ENCODE measurements at regions not wholly inside any gene's neighbourhood (a gene's known extent, or its start where the extent isn't known, plus 50 kb on each side); places are given as distances from the start of the nearest gene placed in this dataset.
"Not testable (repeated sequence)": the region's sequence is repeated elsewhere in the genome, so short reads cannot be mapped to it uniquely, and the experiment has no call there.

DNA sequence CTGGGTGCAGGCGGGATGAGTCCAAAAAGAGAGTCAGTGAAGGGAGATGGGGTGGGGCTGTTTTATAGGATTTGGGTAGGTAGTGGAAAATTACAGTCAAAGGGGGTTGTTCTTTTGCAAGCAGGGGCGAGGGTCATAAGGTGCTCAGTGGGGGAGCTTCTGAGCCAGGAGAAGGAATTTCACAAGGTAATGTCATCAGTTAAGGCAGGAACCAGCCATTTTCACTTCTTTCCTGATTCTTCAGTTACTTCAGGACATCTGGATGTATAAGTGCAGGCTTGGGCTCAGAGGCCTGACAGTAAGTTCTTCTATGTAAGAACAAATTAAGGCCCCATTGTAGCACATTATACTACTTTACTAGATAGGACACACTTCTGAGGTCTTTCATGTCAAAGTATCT, 231.2 kb upstream of the NRXN1 start:
- SMC1A ChIA-PET (ENCODE audit: uncharacterized antibody, unreplicated experiment); intact Hi-C loops (cut with micrococcal nuclease; ENCODE audit: unreplicated experiment): not testable (repeated sequence)

DNA sequence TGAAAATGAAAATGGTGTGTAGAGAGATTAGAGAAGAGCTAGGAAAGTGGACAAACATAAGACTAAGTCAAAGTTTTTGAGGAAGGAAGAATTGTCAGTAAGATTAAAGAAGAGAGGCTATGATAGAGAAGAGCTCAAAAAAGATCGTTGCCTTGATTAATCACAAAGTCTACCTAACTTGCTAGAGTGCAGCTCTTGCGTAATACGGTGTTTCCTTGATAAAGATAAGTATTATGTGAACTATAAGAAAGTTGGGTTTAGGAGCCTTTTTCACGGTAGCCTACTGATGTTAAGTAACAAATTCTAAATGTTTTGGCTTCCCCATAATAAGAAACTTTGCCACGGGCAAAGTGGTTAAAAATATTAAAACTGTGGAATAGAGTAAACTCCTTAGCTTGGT, 226.4 kb upstream of the NRXN1 start:
- Histone ChIP-seq H2AFZ (ENCODE audit: control insufficient read depth, low read depth, low read length) (no peak overlapping the region), H3K27me3 (replicated peaks in 1 of 2; ENCODE audit: control insufficient read depth in 2 of 2, insufficient read depth in 2 of 2, low read length in 1 of 2) (no peaks in the 10 kb centered on the region), H3K36me3 (ENCODE audit: control insufficient read depth in 2 of 2, insufficient read depth in 2 of 2, low read length in 1 of 2) (no peaks in the 10 kb centered on the region), H3K4me2 (ENCODE audit: control insufficient read depth, insufficient read depth) (no peak overlapping the region), H3K9me3 (replicated peaks; ENCODE audit: control insufficient read depth, insufficient read depth, low read length) (no peaks in the 10 kb centered on the region), H3K27ac (ENCODE audit: control insufficient read depth, insufficient read depth) (no peak overlapping the region), H3K79me2 (ENCODE audit: control insufficient read depth, insufficient read depth, low read length) (no peaks in the 10 kb centered on the region), H3K4me1 (ENCODE audit: control insufficient read depth, insufficient read depth, low read length) (no peaks in the 10 kb centered on the region), H3K9ac (ENCODE audit: control insufficient read depth, insufficient read depth, low read length) (no peak overlapping the region), H4K20me1 (ENCODE audit: control insufficient read depth, insufficient read depth) (no peaks in the 10 kb centered on the region), H3K4me3 (no peak overlapping the region)
- 17% methylated on average over 5 of the region's 5 CpGs for WGBS (ENCODE audit: insufficient coverage, insufficient replicate concordance, low lambda C conversion rate, missing lambda C conversion rate)
- POLR2A ChIA-PET, result no interaction called here
- SMC1A ChIA-PET (ENCODE audit: uncharacterized antibody, unreplicated experiment), result interaction anchor here (1.2 kb wide), 1 partner anchor 14 kb away, joined by 4 read pairs; no protein-coding TSS in a partner anchor
- no peak for DNase-seq (ENCODE audit: low read depth, low spot score)
- CTCF ChIA-PET, result interaction anchor here (0.9 kb wide), 1 partner anchor 10 kb away, joined by 3 read pairs; no protein-coding TSS in a partner anchor
- in situ Hi-C loops (cut with MboI) (no loop called here), intact Hi-C loops (cut with micrococcal nuclease; ENCODE audit: unreplicated experiment) (no loop called here)
- no TSS peak for BruUV-seq (replicated peaks)
- no peak for ATAC-seq
- RAD21 ChIA-PET (ENCODE audit: unreplicated experiment), result no interaction called here
- TF ChIP-seq TCF7 (IDR thresholded peaks at IDR 0.05; ENCODE audit: borderline replicate concordance) (no peak), TCF12 (IDR thresholded peaks at IDR 0.05; ENCODE audit: low read depth, low read length) (no peak)
- TF ChIP-seq, protein P1, sequence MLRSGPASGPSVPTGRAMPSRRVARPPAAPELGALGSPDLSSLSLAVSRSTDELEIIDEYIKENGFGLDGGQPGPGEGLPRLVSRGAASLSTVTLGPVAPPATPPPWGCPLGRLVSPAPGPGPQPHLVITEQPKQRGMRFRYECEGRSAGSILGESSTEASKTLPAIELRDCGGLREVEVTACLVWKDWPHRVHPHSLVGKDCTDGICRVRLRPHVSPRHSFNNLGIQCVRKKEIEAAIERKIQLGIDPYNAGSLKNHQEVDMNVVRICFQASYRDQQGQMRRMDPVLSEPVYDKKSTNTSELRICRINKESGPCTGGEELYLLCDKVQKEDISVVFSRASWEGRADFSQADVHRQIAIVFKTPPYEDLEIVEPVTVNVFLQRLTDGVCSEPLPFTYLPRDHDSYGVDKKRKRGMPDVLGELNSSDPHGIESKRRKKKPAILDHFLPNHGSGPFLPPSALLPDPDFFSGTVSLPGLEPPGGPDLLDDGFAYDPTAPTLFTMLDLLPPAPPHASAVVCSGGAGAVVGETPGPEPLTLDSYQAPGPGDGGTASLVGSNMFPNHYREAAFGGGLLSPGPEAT (IDR thresholded peaks at IDR 0.05; ENCODE audit: low read depth), result no peak
- TF ChIP-seq, protein P2, sequence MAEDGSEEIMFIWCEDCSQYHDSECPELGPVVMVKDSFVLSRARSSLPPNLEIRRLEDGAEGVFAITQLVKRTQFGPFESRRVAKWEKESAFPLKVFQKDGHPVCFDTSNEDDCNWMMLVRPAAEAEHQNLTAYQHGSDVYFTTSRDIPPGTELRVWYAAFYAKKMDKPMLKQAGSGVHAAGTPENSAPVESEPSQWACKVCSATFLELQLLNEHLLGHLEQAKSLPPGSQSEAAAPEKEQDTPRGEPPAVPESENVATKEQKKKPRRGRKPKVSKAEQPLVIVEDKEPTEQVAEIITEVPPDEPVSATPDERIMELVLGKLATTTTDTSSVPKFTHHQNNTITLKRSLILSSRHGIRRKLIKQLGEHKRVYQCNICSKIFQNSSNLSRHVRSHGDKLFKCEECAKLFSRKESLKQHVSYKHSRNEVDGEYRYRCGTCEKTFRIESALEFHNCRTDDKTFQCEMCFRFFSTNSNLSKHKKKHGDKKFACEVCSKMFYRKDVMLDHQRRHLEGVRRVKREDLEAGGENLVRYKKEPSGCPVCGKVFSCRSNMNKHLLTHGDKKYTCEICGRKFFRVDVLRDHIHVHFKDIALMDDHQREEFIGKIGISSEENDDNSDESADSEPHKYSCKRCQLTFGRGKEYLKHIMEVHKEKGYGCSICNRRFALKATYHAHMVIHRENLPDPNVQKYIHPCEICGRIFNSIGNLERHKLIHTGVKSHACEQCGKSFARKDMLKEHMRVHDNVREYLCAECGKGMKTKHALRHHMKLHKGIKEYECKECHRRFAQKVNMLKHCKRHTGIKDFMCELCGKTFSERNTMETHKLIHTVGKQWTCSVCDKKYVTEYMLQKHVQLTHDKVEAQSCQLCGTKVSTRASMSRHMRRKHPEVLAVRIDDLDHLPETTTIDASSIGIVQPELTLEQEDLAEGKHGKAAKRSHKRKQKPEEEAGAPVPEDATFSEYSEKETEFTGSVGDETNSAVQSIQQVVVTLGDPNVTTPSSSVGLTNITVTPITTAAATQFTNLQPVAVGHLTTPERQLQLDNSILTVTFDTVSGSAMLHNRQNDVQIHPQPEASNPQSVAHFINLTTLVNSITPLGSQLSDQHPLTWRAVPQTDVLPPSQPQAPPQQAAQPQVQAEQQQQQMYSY (CRISPR knock-in tag; IDR thresholded peaks at IDR 0.05), result no peak
- no peak for FAIRE-seq

More for the DNA sequence above, 231.2 kb upstream of the NRXN1 start:
- H3K27me3 ChIP-seq (replicated peaks in 1 of 2; ENCODE audit: control insufficient read depth in 2 of 2, insufficient read depth in 2 of 2, low read length in 1 of 2); CTCF ChIA-PET; H2AFZ ChIP-seq (ENCODE audit: control insufficient read depth, low read depth, low read length); H3K27ac ChIP-seq (ENCODE audit: control insufficient read depth, insufficient read depth); H3K9ac ChIP-seq (ENCODE audit: control insufficient read depth, insufficient read depth, low read length); in situ Hi-C loops (cut with MboI); H3K9me3 ChIP-seq (replicated peaks; ENCODE audit: control insufficient read depth, insufficient read depth, low read length); BruUV-seq (replicated peaks); H3K79me2 ChIP-seq (ENCODE audit: control insufficient read depth, insufficient read depth, low read length); FAIRE-seq; DNase-seq (ENCODE audit: low read depth, low spot score); RAD21 ChIA-PET (ENCODE audit: unreplicated experiment); ATAC-seq; H3K36me3 ChIP-seq (ENCODE audit: control insufficient read depth in 2 of 2, insufficient read depth in 2 of 2, low read length in 1 of 2); H4K20me1 ChIP-seq (ENCODE audit: control insufficient read depth, insufficient read depth); POLR2A ChIA-PET; H3K4me3 ChIP-seq; H3K4me2 ChIP-seq (ENCODE audit: control insufficient read depth, insufficient read depth); H3K4me1 ChIP-seq (ENCODE audit: control insufficient read depth, insufficient read depth, low read length): not testable (repeated sequence)
- 13% methylated on average over 2 of the region's 2 CpGs for WGBS (ENCODE audit: insufficient coverage, insufficient replicate concordance, low lambda C conversion rate, missing lambda C conversion rate)
